HepG2 (cell line): ENCODE measurements at regions not wholly inside any gene's neighbourhood (a gene's known extent, or its start where the extent isn't known, plus 50 kb on each side); places are given as distances from the start of the nearest gene placed in this dataset.

Source experiments
- ATF6 ChIP-seq: sonication (generic); formaldehyde crosslinking; conservative IDR thresholded peaks from 2 replicates; pipeline ENCODE4 v1.4.0; 2020; ENCODE audit warnings: missing genetic modification reagents
- ZNF572 ChIP-seq: sonication (generic); formaldehyde crosslinking; IDR thresholded peaks from 2 replicates; pipeline ENCODE4 v1.5.1; 2020; ENCODE audit warnings: mild to moderate bottlenecking, missing genetic modification reagents

GRCh38 chr18:41501848-41502247 is 453.2 kb upstream of the PIK3C3 start:
- no peak for TF ChIP-seq ZNF572
- no peak for TF ChIP-seq ATF6 (CRISPR knock-in tag)
